HG03066 (cell line): ENCODE measurements at regions not wholly inside any gene's neighbourhood (a gene's known extent, or its start where the extent isn't known, plus 50 kb on each side); places are given as distances from the start of the nearest gene placed in this dataset.
A peak's percentile ranks its signal among the peaks of the same experiment; 100 is the strongest.
"Not testable (repeated sequence)": the region's sequence is repeated elsewhere in the genome, so short reads cannot be mapped to it uniquely, and the experiment has no call there.

Experiments used
- ATAC-seq: cut with Tn5 transposase; IDR thresholded peaks from one replicate; pipeline ENCODE4 v1.9.1; 2021; ENCODE audit warnings: low read depth; ENCODE audit not compliant: unreplicated experiment

DNA sequence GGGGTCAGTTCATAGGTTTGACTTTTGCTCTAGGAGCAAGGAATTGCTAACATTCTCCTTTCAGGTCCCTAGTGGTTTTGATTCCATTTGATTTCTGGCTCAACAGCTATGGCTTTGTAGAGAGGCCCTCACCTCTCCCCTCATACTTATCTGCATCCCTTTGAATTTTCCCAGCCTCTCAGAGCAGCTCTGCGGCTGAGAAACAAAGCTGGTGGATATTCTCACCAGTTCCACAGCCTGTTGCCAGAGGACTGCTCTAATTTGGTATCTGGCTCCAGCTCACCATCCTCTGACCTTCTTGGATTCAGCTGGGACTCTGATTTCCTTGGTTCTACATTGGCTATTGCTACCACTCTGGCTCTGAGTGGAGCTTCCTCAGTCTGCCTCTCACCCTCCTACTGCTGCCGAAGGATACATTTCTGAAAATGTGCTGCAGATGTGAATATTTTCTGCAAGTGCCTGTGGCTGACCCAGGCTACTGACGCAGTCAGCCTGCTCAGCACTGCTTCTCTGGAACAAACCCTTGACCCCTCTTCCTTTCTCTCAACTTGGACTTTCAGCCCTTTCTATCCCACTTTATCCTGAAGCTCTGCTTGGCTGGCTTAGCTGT lies 110.9 kb upstream of the ENPEP start:
- ATAC-seq = no peak

DNA sequence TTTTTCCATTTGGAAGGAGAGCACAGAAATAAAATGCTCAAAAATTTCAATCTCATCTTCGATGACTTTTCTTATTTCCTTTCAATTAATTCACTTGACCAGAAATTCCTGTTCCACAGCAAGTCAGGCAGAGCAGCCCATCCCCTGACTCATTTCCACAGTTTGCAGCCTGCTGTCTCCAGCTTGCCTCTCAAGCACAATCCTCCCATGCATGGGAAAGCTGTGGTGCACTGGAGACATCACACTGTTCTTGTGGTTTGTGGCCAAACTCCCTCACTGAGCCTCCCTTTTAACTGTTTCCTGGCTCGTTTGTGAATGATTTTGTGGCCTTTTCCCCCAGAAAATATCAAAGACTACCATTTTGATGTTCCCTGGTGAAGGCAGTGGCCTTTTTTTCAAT lies 114.0 kb upstream of the ENPEP start:
- ATAC-seq = no peak

DNA sequence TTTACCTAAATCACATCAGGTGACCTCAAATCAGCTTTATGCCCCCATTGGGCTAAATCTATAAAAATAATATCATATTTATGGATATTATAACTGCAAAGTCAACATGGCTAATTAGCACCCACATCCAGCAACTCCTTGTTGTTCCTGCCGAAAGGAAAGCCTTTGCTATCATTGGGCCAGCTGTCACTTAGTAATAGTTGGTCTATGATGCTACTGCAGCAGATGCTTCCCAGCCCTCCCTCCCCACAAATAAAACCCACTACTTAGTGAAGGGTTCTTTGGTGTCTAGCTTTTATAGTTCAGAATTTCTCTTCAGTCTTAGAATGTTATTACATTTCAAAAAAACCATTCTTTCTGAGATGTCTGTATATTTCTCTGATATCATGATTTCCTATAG lies 116.9 kb upstream of the ENPEP start:
- no peak for ATAC-seq

DNA sequence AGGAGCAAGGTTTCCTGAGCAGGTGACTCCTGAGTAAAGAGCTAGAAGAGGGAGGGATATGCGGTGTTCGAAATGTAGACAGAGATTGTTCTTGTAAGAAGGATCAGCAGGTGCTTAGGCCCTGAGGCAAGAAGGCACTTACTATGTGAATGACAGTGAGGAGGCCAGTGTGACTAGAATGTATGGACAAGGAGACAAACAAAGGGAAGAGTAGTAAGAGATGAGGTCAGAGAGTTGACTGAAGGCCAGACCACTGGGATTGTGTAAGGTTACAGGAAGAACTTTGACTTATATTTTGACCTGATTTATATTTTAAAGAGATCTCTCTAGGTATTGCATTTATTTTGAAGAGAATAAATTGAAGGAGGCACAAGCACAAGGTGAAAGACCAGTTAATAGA lies 118.4 kb upstream of the ENPEP start:
- ATAC-seq = no peak

DNA sequence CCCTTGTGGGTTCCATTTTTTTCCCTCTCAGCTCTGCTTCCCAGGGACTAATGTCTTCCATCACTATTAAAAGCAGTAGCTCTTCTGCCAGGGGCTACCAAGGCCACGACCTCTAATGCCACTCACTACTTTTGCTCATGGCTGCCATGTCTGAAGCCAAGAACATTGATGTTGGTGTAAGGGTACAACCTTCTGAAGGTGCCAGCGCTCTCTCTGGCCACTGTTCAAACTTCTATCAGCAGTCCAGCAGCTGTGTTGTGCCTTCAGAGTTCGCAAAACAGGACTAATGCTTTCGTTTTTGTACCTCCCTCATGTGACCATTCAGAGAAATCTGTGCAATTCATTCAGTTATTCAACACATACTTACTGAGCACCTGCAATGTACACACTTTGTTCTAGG lies 121.5 kb upstream of the ENPEP start:
- ATAC-seq = no peak

DNA sequence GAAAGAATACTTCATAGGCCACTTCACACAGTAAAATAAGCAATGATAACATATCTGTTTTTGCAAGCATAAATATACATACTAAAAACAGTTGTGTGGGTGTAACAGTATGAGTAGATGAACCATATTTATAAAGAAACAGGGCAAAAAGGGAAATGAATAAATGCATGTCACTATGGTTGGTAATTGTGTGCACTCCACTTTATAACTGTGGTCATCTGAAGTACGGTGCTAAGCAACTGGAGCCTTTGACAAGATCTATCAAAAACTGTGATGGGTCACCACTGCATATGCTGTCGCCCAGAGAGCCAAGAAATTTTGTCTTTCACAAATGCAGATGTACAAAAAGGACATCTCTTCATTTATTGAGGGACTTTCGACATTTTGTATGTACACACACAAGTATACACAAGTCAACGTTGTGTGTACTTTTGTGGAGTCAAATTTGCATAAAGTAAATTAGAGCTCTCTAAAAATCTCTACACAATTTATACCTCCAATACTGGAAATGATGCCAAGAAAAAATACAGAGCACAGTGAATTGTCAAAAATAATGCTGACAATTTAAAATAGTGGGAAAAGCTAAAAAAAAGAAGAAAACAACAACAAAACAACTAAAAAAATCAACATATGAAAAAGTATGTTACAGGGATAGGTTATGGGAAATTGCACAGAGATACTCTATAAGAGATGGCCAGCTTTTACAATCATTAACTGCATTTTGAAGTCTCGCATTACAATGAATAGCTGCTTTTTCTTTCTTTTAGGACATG lies 123.1 kb upstream of the ENPEP start:
- no peak for ATAC-seq

DNA sequence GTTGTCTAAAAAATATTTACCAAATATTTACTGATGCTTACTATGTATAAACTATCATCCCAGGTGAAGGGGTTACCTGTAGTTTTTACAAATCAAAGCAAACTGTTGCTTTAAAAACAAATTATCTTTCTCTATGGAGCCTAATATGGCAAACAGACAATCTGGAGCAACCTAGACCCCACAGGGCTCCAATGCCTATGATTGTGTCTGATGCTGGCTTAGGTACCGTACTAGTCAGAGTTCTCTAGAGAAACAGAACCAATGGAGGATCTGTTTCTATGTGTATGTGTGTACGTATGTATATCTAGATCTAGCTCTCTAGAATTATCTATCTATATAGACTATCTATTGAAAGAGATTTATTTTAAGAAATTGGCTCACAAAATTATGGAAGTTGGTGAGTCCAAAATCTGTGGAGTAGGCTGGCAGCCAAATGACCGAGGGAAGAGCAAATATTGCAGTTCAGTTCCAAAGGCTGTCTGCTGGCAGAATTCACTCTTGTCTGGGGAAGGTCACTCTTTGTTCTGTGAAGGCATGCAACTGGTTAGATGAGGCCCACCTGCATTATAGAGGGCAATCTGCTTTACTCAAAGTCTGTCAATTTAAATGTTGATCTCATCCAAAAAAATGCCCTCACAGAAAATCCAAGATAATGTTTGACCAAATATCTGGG lies 127.1 kb upstream of the ENPEP start:
- no peak for ATAC-seq

DNA sequence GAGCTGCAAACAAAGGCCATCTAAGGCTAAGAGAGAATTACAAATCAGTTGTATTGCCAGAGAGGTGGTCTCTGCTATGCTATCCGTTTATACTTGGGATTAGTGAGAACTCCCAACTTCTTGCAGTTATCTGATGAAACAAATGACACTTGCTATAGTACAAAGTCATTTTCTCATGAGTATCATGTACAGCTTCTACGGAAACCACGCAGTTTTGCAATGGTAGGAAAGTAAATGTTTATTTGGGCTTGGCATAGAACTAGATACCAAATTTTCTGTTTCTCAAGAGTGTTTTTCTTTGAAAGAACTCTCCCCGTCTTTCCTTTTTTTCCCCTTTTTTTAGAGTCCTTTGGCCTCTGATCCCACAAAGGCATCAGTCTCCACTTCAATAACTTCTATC lies 128.2 kb upstream of the ENPEP start:
- ATAC-seq = no peak

DNA sequence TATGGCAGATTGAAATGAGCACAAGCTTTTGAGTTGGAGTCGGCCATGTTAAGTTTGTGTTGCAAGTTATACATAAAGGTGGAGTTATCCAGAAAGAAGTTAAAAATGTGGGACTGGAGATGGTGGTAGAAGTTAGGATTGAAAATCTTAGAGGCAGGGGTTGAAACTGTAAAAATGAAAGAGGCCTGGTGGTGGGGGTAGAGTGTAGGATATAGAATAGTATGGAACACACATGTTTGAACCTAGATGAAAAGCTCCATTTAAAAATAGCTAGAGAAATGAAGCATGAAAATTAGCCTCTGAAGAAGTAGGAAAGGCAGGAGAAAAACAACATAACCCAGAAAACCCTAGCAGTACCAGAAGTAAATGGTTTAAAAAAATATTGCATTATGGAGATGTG lies 131.8 kb upstream of the ENPEP start:
- ATAC-seq = no peak

DNA sequence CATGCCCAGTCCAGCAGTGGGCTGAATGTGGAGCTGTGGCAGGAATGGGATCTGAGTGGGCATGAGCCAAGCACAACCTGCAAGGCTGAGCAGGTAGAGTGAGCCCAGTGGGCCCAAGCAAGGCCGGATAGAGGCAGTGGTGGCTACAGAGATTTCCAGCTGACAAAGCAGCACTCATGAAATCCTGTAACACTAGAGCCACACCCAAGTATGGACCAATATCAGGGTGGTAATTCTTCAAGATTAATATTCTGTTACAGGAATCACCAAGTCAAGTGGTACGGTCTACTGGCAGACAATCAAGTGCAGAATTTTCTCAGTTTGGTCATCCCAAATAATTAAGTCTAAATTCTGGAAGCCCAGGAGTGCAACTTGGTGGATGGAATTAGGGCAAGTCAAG lies 132.4 kb upstream of the ENPEP start:
- ATAC-seq = no peak

DNA sequence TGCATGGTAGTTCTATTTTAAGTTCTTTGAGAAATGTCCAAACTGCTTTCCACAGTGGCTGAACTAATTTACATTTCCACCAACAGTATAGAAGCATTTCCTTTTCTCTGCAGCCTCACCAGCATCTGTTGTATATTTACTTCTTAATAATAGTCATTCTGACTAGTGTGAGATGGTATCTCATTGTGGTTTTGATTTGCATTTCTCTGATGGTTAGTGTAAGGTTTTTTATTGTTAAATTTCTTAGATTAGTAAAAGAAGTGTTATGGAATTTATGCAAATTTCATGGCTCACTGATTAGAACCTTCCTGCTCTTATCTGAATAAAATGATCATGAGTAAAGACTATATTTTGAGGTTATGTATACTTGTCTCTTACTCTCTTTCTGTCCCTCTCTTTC lies 134.8 kb upstream of the ENPEP start:
- ATAC-seq = peak; percentile 66

DNA sequence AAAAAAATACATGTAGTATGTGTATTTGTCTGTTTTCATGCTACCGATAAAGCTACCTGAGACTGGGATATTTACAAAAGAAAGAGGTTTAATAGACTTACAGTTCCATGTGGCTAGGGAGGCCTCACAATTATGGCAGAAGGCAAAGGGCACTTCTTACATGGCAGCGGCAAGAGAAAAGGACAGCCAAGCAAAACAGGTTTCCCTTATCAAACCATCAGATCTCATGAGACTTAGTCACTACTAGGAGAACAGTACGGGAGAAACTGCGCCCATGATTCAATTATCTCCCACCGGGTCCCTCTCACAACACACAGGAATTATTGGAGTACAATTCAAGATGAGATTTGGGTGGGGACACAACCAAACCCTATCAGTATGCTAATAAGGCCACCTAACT lies 137.0 kb upstream of the ELOVL6 start:
- ATAC-seq = no peak

DNA sequence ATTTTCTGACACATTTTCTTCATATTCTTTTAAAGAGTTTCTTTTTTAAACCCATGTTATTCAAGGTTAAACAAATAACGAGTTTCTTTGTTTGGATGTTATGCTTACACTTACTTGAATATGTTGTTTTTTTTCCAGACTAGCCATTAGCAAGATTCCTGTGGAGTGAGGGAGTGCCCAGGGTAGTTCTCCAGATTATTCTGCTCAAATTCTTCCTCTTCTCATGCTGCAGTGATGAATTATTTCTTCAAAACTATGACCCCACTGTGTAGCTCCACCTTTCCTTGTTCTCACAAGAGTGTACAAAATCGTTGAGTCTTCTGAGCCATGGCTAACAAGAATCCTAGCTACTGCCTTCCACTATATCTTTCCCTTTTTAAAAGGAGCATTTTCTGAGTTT lies 134.1 kb upstream of the ELOVL6 start:
- ATAC-seq = no peak

DNA sequence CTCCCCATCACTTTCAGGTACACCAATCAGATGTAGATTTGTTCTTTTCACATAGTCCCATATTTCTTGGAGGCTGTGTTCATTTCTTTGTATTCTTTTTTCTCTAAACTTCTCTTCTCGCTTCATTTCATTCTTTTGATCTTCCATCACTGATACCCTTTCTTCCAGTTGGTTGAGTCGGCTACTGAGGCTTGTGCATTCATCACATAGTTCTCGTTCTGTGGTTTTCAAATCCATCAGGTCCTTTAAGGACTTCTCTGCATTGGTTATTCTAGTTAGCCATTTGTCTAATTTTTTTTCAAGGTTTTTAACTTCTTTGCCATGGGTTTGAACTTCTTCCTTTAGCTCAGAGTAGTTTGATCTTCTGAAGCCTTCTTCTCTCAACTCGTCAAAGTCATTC lies 128.0 kb upstream of the ELOVL6 start:
- not testable (repeated sequence) for ATAC-seq

DNA sequence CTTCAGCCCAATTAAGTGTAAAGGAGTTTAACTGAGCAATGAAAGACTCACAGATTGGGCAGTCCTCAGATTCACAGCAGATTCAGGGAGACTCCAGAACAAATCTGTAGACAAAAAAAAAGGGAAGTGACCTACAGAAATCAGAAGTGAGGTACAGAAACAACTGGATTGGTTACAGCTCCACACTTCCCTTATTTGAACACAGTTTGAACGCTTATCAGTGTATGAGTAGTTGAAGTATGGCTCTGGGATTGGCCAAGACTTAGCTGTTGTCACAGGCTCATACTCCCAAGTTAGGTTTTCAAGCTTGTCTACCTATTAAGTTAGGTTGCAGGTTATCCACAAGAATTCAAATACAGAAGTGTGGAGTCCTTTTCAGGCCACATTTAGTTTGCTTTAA lies 112.4 kb upstream of the ELOVL6 start:
- ATAC-seq = no peak

DNA sequence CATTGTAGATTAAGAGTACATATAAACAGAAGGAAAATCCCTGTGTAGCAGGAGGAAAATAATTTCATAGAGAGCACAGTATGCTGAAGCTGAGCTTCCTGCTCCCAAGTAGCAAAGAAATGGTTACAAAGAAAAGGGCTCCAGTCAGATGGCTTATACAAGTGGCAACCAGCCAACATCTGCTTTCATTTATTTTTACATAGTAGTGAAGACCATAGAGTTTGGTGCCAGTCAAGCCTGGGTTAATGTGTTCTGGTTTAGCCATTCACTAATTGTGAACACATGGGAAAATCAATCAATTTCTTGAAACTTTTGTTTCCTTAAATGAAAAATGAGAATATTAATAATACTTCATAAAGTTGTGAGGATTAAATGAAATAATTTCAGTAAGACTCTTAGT lies 111.3 kb upstream of the ELOVL6 start:
- ATAC-seq = no peak

DNA sequence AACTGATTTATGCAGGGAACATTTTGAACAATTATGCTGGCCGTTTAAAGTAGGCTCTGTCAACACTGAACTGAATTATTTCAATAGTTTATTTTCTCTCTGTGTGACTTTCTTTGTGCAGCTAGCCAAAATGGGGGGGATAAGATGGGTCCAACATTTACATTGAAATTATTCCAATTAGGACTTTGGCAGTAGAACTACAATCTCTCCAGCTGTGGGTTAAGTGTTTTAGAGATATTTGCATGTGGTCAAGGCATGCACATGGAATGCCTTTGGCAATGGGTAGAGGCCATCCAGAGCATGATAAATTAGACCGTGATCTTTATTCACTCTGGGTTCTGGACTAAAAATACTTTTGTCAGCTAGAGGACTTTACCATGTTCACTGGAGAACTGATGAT lies 107.9 kb upstream of the ELOVL6 start:
- no peak for ATAC-seq

DNA sequence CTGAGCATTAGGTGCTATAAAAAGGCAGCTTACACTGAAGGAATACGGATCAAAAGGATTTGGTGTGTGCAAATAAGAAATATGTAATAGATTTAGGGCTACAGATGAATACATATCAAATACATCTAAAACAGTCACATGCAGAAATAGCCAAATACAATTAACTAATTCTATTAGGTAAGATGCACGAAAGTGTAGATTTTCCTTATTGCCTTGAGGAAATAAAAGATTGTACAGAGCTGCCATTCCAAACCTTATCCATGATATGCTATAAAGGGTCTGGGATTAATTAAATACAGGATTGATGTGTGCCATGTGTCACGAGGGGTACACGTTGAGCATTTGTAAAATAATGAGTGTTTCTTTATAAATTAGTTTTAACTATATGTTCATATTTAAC lies 107.0 kb upstream of the ELOVL6 start:
- no peak for ATAC-seq

DNA sequence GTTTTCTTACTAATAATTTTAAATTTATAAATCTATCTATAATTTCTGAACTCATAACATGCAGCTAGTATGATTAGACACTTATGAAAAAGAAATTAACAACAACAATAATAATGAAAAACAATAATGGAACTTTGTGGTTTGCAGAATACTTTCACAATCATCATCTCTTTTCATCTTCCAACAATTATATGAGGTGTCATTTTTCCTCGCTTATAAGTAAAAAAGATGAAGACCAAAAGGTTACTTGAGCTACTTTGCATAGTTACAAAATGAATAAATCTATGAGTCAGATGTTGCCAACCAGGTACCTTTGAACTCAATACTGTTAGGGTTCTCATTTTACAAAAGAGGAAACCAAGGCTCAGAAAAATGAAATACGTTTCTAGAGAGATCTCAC lies 98.5 kb upstream of the ELOVL6 start:
- peak; percentile 75 for ATAC-seq

DNA sequence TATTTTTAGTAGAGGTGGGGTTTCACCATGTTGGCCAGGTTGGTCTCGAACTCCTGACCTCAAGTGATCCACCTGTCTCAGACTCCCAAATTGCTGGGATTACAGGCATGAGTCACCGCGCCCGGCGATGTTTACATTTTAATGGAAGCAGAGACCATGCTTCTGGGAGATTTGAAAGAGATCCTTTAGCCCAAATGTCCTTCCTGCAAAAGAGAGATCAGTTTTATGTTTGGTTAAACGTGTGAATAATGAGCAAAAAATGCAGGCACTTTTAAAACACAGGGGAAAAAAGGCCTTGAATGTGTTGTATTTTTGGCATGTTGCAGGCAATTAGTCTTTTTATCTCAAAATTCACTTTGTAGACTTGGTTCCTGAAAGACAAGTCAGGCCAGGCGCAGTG lies 95.8 kb upstream of the ELOVL6 start:
- ATAC-seq = no peak

DNA sequence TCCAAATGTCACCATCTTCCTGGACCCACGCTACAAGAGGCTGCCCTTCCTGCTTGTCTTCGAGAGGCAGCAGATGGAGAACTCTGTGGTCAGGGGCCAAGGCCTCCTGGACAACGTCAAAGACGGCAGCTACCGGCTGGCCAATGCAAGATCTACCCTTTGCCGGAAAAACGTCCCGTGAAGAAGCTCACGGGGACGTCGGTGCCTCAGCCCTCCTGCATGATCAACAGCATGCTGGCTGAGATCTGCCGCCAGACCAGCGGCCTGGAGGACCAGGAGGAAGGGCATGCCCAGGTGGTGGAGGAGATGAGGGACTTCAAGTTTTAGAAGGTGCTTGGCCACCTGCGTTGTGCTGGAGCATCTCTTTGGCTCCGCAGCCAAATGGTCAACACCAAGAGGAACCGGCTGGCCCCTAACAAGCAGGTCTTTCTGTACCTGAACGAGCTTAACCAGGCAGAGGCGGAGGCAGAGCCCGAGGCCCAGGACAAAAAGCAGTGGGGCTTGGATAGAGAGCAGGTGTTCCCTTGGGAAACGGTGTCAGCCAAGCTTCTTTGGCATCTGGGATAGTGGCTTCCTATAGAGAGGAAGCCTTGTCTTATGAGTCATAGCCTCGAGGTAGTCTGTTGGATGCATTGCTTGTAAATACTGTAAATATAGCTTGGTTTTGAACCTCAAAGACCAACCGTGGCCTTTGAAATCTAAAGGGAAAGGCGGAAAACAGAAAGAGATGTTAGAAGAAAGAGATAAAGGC lies 94.8 kb upstream of the ELOVL6 start:
- no peak for ATAC-seq
